ENCODE measurements at regions not wholly inside any gene's neighbourhood (a gene's known extent, or its start where the extent isn't known, plus 50 kb on each side); places are given as distances from the start of the nearest gene placed in this dataset.

- DNase-seq, result no peak
- TF ChIP-seq, protein P1, sequence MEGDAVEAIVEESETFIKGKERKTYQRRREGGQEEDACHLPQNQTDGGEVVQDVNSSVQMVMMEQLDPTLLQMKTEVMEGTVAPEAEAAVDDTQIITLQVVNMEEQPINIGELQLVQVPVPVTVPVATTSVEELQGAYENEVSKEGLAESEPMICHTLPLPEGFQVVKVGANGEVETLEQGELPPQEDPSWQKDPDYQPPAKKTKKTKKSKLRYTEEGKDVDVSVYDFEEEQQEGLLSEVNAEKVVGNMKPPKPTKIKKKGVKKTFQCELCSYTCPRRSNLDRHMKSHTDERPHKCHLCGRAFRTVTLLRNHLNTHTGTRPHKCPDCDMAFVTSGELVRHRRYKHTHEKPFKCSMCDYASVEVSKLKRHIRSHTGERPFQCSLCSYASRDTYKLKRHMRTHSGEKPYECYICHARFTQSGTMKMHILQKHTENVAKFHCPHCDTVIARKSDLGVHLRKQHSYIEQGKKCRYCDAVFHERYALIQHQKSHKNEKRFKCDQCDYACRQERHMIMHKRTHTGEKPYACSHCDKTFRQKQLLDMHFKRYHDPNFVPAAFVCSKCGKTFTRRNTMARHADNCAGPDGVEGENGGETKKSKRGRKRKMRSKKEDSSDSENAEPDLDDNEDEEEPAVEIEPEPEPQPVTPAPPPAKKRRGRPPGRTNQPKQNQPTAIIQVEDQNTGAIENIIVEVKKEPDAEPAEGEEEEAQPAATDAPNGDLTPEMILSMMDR (IDR thresholded peaks at IDR 0.05), result no peak
- no peak for TF ChIP-seq MEF2A (IDR thresholded peaks at IDR 0.05; ENCODE audit: borderline replicate concordance, low read depth)
- no peak for TF ChIP-seq TEAD4 (IDR thresholded peaks at IDR 0.05; ENCODE audit: borderline replicate concordance, insufficient read depth)
- no peak for TF ChIP-seq EZH2phosphoT487 (IDR thresholded peaks at IDR 0.05; ENCODE audit: borderline replicate concordance, low read depth)
- Histone ChIP-seq H3K9me3 (no peaks in the 10 kb centered on the region), H3K27me3 (ENCODE audit: insufficient read depth) (no peaks in the 10 kb centered on the region), H3K4me2 (no peak overlapping the region), H3K4me1 (ENCODE audit: control insufficient read depth in 1 of 2, insufficient read depth in 2 of 2, low read depth in 1 of 2, low read length in 1 of 2) (peaks cover 0 to 2% of the 10 kb centered on the region in 2 experiments; a peak in 1 of 4 replicates), H3K9ac (no peak overlapping the region), H3K9me2 (no peaks in the 10 kb centered on the region), H3K36me3 (replicated peaks in 1 of 2; ENCODE audit: control insufficient read depth in 1 of 2, insufficient read depth in 2 of 2, low read length in 1 of 2) (no peaks in the 10 kb centered on the region), H3K4me3 (ENCODE audit: low read depth in 2 of 2, low read length in 1 of 2) (no peak overlapping the region), H2AFZ (ENCODE audit: low read depth) (no peak overlapping the region), H3K27ac (ENCODE audit: low read depth in 2 of 2, low read length in 1 of 2) (no peak overlapping the region), H3K79me2 (ENCODE audit: insufficient read depth) (no peaks in the 10 kb centered on the region), H3F3A (replicated peaks; ENCODE audit: insufficient read depth) (peaks cover 5% of the 10 kb centered on the region), H4K20me1 (ENCODE audit: insufficient read depth) (no peaks in the 10 kb centered on the region)
- CTCF ChIA-PET, result no interaction called here
- 83% methylated on average over 2 of the region's 2 CpGs for WGBS (ENCODE audit: low lambda C conversion rate)
- POLR2A ChIA-PET, result no interaction called here
Observed at GRCh38 chr12:76138656-76139055, 54.2 kb upstream of the NAP1L1 start.

GRCh38 chr12:76137606-76138005 is 53.1 kb upstream of the NAP1L1 start:
- Histone ChIP-seq H3K9ac (no peak overlapping the region), H3K9me3 (no peaks in the 10 kb centered on the region), H3K4me1 (ENCODE audit: control insufficient read depth in 1 of 2, insufficient read depth in 2 of 2, low read depth in 1 of 2, low read length in 1 of 2) (no peaks in the 10 kb centered on the region), H3K79me2 (ENCODE audit: insufficient read depth) (no peaks in the 10 kb centered on the region), H3K4me3 (ENCODE audit: low read depth in 2 of 2, low read length in 1 of 2) (no peak overlapping the region), H3F3A (replicated peaks; ENCODE audit: insufficient read depth) (peaks cover 5% of the 10 kb centered on the region), H3K27ac (ENCODE audit: low read depth in 2 of 2, low read length in 1 of 2) (no peak overlapping the region), H3K9me2 (no peaks in the 10 kb centered on the region), H3K27me3 (ENCODE audit: insufficient read depth) (no peaks in the 10 kb centered on the region), H4K20me1 (ENCODE audit: insufficient read depth) (no peaks in the 10 kb centered on the region), H3K4me2 (no peak overlapping the region), H2AFZ (ENCODE audit: low read depth) (no peak overlapping the region; the same call in 1 of the 2 replicates), H3K36me3 (replicated peaks in 1 of 2; ENCODE audit: control insufficient read depth in 1 of 2, insufficient read depth in 2 of 2, low read length in 1 of 2) (no peaks in the 10 kb centered on the region)
- no peak for TF ChIP-seq POLR2AphosphoS5 (IDR thresholded peaks at IDR 0.05; ENCODE audit: low read depth, low read length)
- TF ChIP-seq RFX5 (IDR thresholded peaks at IDR 0.05; ENCODE audit: low read length), result no peak
- TF ChIP-seq GATA2 (CRISPR knock-in tag; IDR thresholded peaks at IDR 0.05), result no peak
- no peak for TF ChIP-seq RAD21 (IDR thresholded peaks at IDR 0.05; ENCODE audit: low read length)
- TF ChIP-seq, protein P2, sequence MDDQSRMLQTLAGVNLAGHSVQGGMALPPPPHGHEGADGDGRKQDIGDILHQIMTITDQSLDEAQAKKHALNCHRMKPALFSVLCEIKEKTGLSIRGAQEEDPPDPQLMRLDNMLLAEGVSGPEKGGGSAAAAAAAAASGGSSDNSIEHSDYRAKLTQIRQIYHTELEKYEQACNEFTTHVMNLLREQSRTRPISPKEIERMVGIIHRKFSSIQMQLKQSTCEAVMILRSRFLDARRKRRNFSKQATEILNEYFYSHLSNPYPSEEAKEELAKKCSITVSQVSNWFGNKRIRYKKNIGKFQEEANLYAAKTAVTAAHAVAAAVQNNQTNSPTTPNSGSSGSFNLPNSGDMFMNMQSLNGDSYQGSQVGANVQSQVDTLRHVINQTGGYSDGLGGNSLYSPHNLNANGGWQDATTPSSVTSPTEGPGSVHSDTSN (IDR thresholded peaks at IDR 0.05), result no peak
- TF ChIP-seq EP300 (IDR thresholded peaks at IDR 0.05; ENCODE audit: borderline replicate concordance in 1 of 2, low read depth in 1 of 2, low read length in 1 of 2), result no peak
- no peak for TF ChIP-seq MEF2A (IDR thresholded peaks at IDR 0.05; ENCODE audit: borderline replicate concordance, low read depth)
- TF ChIP-seq FOXM1 (IDR thresholded peaks at IDR 0.05; ENCODE audit: low read depth), result no peak
- TF ChIP-seq TCF12 (IDR thresholded peaks at IDR 0.05), result no peak
- no peak for TF ChIP-seq TEAD4 (IDR thresholded peaks at IDR 0.05; ENCODE audit: borderline replicate concordance, insufficient read depth)
- TF ChIP-seq, protein P3, sequence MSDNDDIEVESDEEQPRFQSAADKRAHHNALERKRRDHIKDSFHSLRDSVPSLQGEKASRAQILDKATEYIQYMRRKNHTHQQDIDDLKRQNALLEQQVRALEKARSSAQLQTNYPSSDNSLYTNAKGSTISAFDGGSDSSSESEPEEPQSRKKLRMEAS (IDR thresholded peaks at IDR 0.05; ENCODE audit: low read depth), result no peak
- CTCF ChIA-PET, result no interaction called here
- WGBS (ENCODE audit: low lambda C conversion rate), result 82% methylated on average over 6 of the region's 6 CpGs
- DNase-seq, result no peak
- POLR2A ChIA-PET, result interaction anchor here (0.6 kb wide), 1 partner anchor 220 kb away, joined by 3 read pairs; no protein-coding TSS in a partner anchor
